CD4-positive, alpha-beta T cell treated with Interleukin-2 at 100 ng/mL for 4 hours (primary cell): ENCODE measurements at regions not wholly inside any gene's neighbourhood (a gene's known extent, or its start where the extent isn't known, plus 50 kb on each side); places are given as distances from the start of the nearest gene placed in this dataset.

Source experiments
- DNase-seq: peaks from one replicate; pipeline ENCODE4 v3.0.0-alpha.2; 2020; ENCODE audit warnings: low spot score

DNA sequence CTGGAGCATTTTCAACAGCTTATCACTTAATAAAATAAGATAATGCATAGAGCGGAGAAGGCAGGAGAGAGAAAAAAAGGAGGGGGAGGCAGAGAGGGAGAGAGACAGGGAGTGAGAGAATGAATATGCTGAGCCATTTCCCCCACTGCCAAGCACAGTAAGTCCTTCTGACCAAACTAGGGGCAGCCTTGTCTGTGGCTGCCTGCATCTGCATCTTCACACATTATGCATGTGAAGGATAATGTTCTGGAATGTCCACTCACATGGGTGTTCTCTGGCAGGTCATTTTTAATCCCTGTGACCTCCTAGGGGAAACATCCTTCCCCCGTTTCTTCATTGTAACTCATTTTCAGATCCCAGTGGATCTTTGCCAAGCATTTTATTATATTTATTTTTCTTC, 269.3 kb downstream of the FOXA2 start:
- no peak for DNase-seq

DNA sequence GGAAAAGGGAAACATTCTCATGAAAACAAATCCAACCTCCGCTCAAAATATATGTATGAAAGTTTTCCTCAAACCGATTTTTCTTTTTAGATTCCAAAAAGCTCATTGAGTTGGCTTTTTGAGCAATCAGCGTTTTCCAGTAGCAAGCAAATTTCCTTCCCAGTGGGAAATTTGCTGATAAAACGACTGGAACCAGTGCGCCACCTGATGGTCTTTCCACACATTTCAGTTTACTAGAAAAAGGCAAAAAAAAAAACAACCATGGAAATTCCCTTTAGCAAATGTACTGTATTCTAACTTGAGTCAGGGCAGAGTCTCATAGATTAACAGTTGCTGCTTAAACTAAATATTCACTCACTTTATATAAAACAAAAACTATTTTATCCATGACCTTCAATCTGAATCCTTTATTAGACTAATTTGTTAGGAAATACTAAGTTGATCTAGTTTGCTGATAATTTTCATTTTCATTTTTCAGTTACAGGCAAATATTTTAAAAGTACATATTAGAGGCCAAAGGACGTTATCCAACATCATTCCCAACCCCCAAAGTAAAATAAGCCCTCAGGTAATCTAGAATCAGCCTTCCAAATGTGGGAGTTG, 271.5 kb downstream of the FOXA2 start:
- DNase-seq: no peak

DNA sequence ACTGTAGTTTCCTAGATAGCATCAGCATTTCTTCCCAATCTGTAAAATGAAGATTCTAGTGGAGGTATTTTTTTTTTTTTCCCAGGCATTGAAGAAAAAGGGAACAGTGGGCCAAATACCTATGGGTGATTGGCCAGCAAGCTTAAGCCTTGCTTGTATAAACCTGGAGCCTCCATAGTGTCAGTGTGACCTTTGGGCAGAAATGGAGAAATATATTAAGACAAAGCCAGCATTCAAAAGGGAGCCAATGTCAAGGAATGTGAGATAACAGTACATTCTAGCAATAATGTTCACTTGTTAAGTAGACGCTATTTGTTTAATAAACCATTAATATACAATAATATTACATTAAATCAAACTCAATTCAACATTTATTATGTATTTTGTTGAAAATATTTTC, 275.4 kb downstream of the FOXA2 start:
- no peak for DNase-seq

DNA sequence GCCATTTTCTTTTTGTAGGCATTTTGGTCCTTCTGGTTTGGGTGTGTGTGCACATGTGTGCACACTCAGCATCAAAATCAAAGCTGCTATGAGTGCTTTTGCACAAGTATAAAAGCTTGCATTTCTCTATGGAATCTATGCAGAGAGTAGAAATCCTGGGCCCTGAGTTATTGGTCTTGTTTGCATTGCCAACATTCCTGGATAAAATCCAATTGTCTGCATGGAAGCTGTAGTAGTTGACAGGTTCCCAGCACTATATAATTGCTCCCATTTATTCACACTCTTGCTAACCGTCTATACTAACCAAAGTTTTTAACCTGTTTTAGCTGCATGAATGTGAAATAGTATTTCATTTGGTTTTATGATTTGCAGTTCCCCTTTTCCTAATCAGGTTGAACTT, 277.0 kb downstream of the FOXA2 start:
- DNase-seq: no peak

DNA sequence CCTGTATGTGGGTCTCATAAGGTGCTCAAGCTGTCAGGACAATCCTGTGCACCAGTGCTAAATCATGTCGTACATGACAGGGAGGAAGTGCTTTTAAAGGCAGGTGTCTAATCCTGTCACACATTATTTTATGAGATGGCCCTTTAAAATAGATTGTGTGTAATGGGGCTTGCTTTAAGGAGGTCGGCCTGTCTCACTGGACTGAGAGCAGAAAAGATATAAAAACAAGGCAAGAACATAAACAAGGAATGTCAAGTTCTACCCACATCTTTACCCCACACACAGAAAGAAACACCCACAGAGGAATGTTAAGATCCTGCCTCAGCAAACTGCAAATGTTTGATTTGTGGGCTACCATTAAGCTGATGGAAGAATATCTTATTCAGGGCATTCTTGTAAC, 279.0 kb downstream of the FOXA2 start:
- no peak for DNase-seq

DNA sequence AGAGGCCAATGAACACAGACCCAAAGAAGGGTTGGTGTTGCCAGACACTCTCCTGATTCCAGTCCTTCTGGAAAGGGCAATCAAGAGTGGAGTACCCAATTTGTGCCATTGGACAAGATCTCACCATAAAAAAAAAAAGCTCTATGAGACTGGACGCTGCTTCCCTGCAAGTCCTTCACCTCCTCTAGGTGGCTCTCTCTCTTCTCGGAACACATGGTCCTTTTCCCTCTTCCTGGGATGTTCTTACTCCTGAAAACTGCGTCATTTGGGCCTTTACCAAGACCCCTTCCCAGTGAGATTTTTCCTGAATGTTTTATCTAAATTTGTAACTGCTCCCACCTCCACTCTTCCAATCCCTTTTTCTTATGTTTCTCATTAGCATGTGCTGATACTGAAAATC, 280.8 kb downstream of the FOXA2 start:
- DNase-seq: no peak

DNA sequence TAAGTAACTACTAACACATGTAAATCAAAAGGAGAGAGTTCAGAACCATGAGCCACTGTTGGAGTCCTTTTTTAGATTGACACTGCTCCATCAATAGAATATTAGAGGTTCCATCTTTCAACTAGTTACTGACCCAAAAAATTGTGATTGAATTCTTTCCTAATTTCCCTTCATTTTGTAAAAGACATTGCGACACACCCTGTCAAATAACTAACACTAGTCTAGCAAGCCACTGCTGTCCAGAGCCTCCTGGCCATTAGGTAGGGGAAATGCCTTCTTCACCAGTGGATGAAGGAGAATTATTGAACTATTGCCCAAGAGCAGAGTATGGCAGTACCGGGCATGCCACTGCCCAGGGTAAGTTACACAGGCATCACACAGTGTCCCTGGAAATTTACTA, 282.3 kb downstream of the FOXA2 start:
- DNase-seq: no peak

DNA sequence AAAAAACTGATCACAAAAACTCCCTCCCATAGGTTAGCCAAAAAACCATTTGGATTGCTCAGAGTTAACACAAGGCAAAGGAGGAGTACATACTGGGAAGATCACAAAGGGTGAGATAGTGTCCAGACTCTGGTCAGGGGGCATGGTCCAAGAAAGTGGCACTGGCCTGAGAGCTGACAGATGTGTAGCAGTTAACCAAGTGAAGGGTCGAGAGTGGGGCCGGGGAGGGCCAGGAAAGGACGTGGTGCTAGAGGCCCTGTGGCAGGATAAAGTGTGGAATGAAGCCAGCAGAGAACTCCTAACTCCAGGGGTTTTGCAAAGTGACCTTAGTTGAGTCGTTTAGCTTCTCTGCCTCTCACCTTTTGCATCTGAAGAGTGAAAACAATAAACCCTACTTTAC, 290.5 kb downstream of the FOXA2 start:
- no peak for DNase-seq

DNA sequence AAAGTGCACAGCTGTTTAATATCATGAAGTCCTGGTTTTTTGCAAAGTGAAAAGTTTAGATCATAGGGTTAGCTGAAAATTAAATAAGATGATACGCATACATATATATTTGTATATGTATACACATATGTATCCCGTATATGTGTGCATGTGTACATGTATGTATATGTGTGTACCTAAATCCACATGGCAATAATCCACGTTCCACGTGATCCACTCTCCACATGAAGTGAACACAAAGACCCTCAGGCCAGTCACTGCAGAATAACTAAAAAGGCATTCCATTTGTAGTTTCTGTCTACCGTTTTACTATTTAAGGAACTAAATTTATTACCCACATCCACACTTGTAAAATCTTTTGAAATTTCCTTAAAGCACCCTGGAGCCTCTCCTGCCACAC, 294.9 kb downstream of the FOXA2 start:
- DNase-seq: no peak

DNA sequence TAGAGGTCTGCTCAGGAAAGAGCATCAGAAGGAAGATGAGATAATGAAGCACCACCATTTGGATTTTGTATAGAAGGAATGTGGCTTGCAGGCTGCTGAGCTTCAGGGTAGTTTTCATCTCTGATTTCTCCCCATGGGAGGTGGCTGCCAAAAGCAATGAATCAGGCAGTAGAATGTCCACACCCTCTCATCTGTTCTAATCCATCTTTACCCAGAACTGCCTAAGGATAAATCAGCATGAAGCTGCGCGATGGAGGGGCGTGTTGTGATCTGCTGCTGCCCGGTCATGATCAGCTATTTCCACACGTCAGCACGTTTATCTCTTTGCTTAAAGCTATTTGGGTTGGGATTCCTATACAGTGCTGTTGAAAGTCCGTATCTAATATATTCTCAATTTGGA, 295.4 kb downstream of the FOXA2 start:
- no peak for DNase-seq

DNA sequence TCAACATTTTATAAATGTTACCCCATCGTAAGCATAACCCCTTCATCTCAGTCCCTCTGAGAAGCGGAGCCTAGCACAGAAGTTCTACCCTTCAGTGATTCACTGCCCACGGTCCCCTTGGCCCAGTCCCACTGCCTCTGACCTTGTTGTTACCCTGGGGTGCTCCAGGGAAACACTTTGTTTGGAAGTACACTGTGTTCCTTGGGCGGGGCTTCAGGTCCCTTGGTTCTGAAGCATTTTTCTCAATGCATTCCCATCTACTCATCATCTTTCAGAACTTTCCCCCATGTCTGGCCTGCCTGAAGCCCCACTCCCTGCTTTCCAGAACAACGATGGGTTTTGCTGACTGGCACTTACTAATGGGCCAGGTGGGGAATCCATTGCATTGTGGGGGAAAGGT, 296.2 kb downstream of the FOXA2 start:
- DNase-seq: no peak

DNA sequence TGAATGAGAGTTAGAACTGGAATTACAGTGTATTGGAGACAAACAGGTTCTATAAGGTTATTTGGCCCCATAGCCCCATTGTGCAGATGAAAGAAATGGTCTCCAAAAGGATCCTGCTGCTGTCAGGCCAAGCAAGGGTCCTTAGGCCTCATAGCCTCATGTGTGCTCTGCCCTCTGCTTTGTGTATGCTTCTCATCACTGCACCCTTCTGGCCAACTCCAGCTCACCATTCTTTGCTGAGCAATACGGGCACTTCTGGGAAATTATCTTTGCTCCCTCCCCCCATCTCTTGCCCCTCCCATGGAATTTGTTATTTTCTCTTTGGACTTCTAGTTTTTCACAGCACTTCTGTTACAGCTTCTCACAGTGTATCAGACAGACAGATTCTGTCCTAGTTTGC, 298.8 kb downstream of the FOXA2 start:
- DNase-seq: no peak

DNA sequence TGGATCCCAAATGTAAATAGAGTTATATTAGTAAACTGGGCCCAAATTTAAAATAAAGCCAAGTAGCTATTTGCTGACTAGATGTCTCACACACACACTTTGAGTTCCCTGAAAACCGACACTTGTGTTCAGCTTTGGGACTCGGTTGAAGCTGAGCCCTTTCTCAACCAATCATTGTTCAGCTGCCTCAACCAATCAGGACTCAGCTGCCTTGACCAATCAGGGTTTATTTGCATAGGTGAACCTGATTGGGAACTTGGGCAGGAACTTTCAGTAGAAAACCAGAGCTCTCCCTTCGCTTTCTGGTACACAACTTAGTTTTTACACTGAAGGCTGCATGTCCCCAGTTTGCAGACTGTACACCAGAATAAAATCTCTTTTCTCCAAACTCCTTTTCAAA, 301.7 kb downstream of the FOXA2 start:
- DNase-seq: no peak

DNA sequence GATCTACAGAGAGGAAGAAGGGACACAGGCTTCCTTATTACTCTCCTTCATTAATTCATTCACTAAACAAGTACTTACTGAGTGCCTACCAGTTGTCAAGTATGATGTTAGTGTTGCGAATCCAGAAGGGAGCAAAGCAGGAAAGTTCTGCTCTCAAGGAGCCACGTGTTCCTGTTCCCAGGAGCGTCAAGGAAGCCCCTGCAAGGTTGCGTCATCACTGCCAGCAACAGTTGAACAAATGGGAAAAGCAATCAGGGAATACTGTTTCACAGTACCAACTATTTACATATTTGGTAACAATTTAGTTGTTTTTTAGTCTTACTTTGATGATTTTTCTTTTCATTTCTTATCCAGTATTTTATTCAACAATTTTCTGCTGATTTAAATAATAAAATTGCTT, 310.0 kb downstream of the FOXA2 start:
- no peak for DNase-seq

DNA sequence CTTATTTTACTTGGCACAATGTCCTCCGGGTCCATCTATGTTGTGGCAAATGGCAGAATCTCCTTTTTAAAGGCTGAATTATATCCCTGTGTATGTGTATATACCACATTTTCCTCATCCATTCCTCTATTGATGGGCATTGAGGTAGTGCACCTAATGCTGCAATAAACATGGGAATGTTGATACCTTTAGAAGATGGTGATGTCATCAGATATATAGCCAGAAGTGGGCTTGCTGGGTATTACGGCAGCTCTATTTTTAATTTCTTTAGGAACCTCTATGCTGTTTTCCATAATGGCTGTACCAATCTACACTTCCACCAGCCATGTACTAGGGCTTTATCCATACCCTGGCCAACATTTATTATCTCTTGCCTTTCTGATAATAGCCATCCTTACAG, 315.7 kb downstream of the FOXA2 start:
- DNase-seq: no peak

DNA sequence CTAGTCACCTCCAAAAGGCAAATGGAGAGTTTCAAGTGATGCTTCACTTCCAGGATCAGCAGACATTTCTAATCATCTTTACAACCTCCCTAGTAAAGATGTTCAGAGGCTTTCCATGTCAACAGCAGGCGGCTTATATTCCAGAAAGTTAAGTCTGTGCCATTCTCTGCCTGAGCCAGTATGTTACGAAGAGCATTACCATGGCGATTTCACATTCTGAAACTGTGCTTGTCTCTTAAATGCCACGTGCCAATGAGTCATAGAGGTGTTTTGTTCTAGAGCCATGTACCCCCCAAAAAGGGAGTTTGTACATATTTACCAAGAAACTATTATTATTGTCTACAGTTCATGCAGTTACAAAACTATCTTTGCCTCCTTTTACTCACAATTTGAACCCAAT, 319.5 kb downstream of the FOXA2 start:
- no peak for DNase-seq

DNA sequence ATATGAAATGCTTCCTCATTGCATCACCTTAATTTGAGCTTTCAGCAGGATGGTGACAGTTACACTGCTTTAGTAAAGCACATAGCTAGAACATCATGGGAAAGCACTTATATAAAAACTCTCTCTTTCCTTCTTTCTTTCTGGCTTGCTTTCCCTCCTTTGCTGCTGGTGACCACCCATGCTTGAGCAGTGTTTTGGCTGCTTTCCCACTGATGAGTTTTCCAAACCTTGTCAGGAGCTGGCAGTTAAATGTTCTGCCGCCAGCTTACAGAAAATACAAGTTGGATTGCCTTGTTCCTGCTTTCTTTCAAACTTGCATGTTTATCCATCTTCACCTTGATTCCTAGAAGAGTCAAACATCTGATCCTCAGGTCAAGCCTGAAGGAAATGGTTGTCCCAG, 323.9 kb downstream of the FOXA2 start:
- no peak for DNase-seq

DNA sequence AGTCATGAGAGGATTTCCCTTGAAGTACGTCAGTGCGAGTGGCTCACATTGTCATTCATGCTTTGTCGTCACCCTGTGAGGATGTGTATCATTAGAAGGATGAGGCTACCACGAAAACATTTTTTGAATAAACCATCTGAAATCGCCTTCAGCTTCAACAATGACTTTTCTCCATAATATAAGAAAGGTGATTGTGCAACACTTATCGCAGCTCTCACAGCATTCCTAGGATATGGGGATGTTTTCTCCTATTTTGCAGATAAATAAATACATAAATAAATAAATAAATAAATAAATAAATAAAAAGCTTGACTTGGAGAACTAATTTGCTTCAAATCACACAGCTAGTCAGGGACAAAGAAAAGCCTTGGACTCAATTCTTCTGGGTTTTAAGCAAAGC, 326.5 kb downstream of the FOXA2 start:
- DNase-seq: no peak

DNA sequence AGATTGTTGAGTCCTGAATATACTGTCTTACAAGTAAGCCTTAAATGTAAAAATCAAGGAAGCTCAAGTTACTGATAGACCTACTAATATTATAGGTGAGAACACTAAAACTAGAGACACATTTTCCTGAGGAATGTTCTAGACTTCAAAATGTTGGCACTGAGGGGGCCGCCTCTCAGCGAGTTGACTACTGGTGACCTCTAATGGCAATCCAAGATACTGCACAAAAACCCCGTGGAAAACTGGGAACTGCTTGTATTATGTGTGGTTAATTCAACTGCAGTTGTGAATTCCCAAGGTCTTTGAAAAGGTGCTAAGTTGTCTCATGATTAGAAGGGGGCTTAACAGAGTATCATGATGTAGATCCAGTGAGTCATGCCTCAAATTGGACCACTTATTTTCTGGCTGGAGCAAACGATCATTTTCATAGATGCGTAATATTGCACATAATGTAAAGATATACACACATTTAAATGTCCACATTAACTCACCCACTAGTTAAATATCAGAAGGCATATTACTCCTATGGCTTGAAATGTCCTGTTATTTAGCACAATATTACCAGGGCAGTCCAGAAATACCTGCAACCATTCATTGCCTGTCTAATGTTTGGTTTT, 336.2 kb downstream of the FOXA2 start:
- DNase-seq: no peak

DNA sequence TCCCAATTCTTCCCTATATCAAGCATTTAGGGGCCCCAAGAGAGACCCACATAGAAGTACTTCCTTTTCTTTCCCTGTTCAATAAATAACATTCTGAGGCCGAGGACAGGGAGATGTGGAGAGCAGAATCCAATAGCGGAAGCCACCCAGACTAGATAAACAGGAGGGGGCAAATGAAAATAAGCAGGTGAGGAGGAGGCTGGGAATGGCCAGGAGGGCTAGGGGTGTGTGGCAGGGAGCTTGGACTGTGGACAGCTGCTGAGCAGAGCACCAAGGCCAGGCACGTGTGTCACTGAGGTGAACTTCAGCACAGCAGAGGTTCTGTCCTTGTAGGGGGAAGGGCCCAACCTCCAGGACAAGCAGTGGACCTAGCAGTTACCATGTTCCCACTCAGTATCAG, 339.2 kb downstream of the FOXA2 start:
- DNase-seq: no peak

DNA sequence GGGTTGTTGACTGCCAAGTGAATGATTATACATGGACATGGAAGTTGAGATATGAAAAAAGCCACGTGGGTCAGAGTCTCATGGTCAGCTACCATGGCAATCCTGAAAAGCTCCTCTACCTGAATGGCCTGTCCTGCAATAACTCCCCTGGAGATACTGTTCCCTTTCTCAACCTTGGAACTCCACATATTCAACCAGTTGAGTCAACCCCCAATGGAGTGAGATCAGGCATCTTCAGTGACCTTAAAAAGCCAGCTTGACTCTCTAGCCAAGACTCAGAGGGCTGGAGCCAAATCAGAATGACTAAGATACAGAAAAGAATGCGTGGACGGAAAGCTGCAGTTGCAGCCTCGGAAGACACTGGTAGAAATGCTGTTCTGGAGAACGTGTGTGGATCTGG, 341.3 kb downstream of the FOXA2 start:
- no peak for DNase-seq

DNA sequence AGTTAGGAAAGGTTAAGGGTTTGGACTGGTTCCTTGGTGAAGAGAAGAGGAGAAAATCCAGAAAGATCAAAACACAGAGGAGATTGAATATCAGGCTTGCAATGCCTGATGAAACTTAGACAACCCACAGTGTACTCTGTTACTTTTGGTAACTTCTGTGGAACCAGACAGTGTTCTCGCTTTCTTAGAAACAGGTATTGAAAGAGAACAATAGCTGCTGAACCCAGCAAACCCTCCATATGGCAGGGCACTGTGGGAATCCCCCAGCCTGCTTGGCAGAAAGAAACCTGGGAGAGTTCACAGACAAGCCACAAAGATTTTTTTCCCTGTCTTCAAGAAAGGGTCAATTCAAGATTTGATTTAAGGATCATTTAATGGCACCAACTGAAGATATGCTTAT, 342.8 kb downstream of the FOXA2 start:
- no peak for DNase-seq

DNA sequence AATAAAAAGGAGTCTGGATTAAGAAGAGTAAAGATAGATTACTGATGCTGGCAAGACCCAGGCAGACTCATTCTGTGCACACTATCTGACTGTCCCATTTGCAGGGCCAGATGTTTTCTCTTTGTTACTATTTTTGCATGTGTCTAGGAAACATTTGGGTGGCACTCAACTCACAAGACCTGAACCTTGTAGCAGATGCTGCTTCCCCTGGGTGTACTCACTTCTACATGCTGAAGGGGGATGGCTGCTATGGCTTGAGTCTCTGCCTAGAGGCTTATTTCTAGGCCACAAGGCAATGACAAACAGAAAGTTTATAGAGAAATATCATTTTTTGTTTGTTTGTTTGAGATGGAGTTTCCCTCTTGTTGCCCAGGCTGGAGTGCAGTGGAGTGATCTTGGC, 351.4 kb downstream of the FOXA2 start:
- no peak for DNase-seq

DNA sequence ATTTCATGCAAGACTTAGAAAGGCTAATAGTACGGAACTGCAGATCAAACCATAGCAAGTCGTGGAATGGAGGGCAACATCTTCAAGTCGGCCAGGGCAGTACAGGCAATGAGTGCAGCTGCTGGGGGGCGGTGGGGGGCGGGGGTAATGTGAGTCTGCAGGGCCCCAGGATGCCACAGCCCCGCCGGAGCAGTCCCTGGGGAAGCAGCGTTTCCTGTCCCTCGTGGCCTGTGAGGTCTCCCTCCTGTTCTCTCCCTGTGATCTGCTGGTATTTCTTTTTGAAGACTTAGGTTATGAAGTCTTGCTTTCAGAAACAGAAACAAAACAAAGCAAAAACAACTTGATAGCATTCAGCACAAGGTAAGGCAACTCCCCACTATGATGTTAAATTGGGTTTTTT, 351.9 kb downstream of the FOXA2 start:
- no peak for DNase-seq
